Activated naive CD8-positive, alpha-beta T cell treated with anti-CD3 and anti-CD28 coated beads, Interleukin-2, amount 50 U/mL, for 24 hours (primary cell): ENCODE measurements at regions not wholly inside any gene's neighbourhood (a gene's known extent, or its start where the extent isn't known, plus 50 kb on each side); places are given as distances from the start of the nearest gene placed in this dataset.

Experiments used
- ATAC-seq: fragments of 150-1000 bp; cut with Tn5 transposase; one replicate; pipeline ENCODE4 v1.10.0; 2021
- DNase-seq: peaks from one replicate; pipeline ENCODE4 v3.0.0; 2021
- H3K27ac Mint-ChIP-seq: one replicate; pipeline ENCODE4 v1.8.0; 2021; ENCODE audit warnings: mild to moderate bottlenecking, mixed read lengths
- H3K27me3 Mint-ChIP-seq: one replicate; pipeline ENCODE4 v1.8.0; 2021; ENCODE audit warnings: mixed read lengths
- H3K36me3 Mint-ChIP-seq: one replicate; pipeline ENCODE4 v1.8.0; 2021; ENCODE audit warnings: low read depth, mixed read lengths
- H3K4me1 Mint-ChIP-seq: one replicate; pipeline ENCODE4 v1.8.0; 2021; ENCODE audit warnings: mixed read lengths
- H3K4me3 Mint-ChIP-seq: one replicate; pipeline ENCODE4 v1.8.0; 2021; ENCODE audit warnings: mild to moderate bottlenecking, moderate library complexity, mixed read lengths
- H3K9me3 Mint-ChIP-seq: one replicate; pipeline ENCODE4 v1.8.0; 2021; ENCODE audit warnings: mixed read lengths

GRCh38 chr4:110914791-110915190 lies 291.9 kb upstream of the PITX2 start:
- no peak for ATAC-seq
- Mint-ChIP-seq H3K36me3 (no peaks in the 10 kb centered on the region), H3K27ac (no peak overlapping the region), H3K27me3 (no peaks in the 10 kb centered on the region), H3K9me3 (peaks cover 4% of the 10 kb centered on the region), H3K4me3 (no peak overlapping the region), H3K4me1 (no peaks in the 10 kb centered on the region)
- no peak for DNase-seq

DNA sequence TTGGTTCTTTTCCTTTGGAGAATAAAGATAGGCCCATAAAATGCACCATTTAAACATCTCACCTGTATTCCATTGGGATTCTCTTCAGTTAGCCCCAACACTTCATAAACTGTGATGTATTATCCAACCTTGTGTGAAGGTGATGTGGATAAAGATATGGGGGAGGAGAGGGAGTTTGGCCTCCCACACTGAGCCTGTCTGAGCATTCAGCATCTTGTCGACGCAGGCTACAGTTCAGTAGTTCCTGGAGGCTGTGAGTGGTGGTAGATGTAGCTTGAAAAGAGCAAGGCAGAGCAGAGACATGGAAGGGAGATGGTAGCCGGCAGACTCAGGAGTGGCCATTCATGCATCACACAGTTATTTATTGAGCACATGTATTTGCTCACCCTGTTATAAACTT lies 292.4 kb upstream of the PITX2 start:
- Mint-ChIP-seq H3K4me1 (no peaks in the 10 kb centered on the region), H3K27me3 (no peaks in the 10 kb centered on the region), H3K9me3 (peaks cover 4% of the 10 kb centered on the region), H3K27ac (no peak overlapping the region), H3K36me3 (no peaks in the 10 kb centered on the region), H3K4me3 (no peak overlapping the region)
- no peak for ATAC-seq
- no peak for DNase-seq

- Mint-ChIP-seq H3K9me3 (peaks cover 4% of the 10 kb centered on the region), H3K27me3 (no peaks in the 10 kb centered on the region), H3K4me1 (no peaks in the 10 kb centered on the region), H3K36me3 (no peaks in the 10 kb centered on the region), H3K27ac (no peak overlapping the region), H3K4me3 (no peak overlapping the region)
- ATAC-seq (no peak), DNase-seq (no peak)
Observed at GRCh38 chr4:110916505-110916904, 293.6 kb upstream of the PITX2 start.

DNA sequence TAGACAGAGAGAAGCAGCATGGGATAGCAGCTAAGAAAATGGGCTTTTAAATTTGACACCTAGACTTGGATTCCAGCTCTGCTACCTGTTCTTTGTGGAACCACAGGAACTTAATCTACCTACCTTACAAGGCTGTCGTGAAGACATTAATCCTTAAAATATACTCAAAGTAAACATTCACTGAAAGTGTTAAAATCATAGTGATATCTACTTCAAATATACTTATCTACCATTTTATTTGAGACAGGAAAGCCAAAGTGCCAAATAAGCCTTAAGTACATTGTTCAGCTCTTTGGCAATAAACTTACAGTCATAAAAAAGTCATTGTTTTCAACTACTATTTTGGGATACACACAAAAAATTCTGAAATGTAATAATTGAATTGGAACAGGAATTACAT lies 295.0 kb upstream of the PITX2 start:
- no peaks in the 10 kb centered on the region for H3K4me1 Mint-ChIP-seq
- DNase-seq: no peak
- ATAC-seq: no peak
- H3K36me3 Mint-ChIP-seq: no peaks in the 10 kb centered on the region
- H3K4me3 Mint-ChIP-seq: no peak overlapping the region
- H3K27ac Mint-ChIP-seq: no peak overlapping the region
- peaks cover 4% of the 10 kb centered on the region for H3K9me3 Mint-ChIP-seq
- H3K27me3 Mint-ChIP-seq: no peaks in the 10 kb centered on the region

DNA sequence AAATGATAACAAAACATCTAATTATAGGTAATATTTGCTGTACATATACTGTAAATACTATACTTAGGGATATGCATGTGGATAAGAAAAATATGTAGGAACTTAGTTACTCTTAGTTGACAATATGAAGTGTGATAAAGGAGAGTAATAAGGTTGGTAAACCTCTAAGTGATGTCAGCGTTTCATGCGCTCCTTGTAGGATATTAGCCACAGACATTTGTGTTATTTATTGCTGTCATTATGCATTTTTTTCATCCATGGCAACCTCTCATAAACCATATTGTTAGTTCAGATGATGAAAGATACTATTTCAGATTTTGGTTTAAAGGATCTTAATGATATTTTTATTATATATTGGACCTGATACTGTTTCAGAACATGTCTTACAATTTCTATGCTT lies 298.1 kb upstream of the PITX2 start:
- Mint-ChIP-seq H3K4me1 (no peaks in the 10 kb centered on the region), H3K36me3 (no peaks in the 10 kb centered on the region), H3K27me3 (no peaks in the 10 kb centered on the region), H3K9me3 (peaks cover 7% of the 10 kb centered on the region), H3K27ac (no peak overlapping the region), H3K4me3 (no peak overlapping the region)
- no peak for DNase-seq
- no peak for ATAC-seq

- ATAC-seq (no peak), DNase-seq (no peak)
- Mint-ChIP-seq H3K9me3 (peaks cover 7% of the 10 kb centered on the region), H3K4me3 (no peak overlapping the region), H3K4me1 (no peaks in the 10 kb centered on the region), H3K27me3 (no peaks in the 10 kb centered on the region), H3K36me3 (no peaks in the 10 kb centered on the region), H3K27ac (no peak overlapping the region)
Observed at GRCh38 chr4:110924761-110925160, 301.9 kb upstream of the PITX2 start.

- DNase-seq (no peak), ATAC-seq (no peak)
- H3K4me1 Mint-ChIP-seq: no peaks in the 10 kb centered on the region
- no peak overlapping the region for H3K27ac Mint-ChIP-seq
- H3K36me3 Mint-ChIP-seq: no peaks in the 10 kb centered on the region
- peaks cover 7% of the 10 kb centered on the region for H3K9me3 Mint-ChIP-seq
- no peaks in the 10 kb centered on the region for H3K27me3 Mint-ChIP-seq
- H3K4me3 Mint-ChIP-seq: no peak overlapping the region
Observed at GRCh38 chr4:110926841-110927400, 304.0 kb upstream of the PITX2 start.

DNA sequence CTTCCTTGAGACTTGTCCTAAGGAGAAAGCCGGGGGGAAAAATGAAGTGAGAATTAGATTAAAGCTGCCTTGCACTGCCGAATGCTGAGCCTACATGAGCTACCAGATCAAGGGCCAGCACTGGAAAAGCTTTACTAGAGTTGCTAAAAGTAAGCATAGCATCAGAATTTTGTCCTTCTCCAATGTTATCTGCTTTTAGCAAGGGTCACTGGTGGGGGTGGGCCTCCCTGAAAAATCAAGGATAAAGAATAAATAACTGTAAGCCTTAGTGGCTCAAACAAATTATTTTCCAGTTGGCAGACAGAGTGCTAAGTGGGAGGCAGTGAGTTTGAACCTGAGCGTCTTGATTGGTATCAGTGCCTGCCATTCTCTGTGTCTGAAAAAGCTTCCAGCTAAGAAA lies 310.5 kb upstream of the PITX2 start:
- Mint-ChIP-seq H3K9me3 (no peaks in the 10 kb centered on the region), H3K27ac (no peak overlapping the region), H3K4me1 (no peaks in the 10 kb centered on the region), H3K36me3 (no peaks in the 10 kb centered on the region), H3K27me3 (no peaks in the 10 kb centered on the region), H3K4me3 (no peak overlapping the region)
- DNase-seq (no peak), ATAC-seq (no peak)

DNA sequence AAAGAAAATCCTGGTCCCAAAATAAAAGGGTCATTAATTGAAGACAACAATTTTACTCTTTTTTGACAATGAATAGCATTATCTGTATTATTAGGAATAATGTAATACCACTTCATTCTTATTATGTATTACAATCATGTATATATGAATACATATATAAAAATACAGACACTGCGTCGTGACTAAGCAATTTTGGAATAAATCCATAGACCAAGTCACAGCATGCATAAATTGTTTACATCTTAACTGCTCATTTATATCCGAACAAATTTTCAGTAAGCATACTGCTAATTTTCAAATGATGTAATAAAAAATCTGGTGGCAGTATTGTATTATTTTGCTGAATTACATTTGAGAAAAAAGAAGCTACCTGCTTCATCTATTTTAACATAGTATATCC lies 321.6 kb upstream of the PITX2 start:
- H3K4me1 Mint-ChIP-seq: no peaks in the 10 kb centered on the region
- H3K36me3 Mint-ChIP-seq: no peaks in the 10 kb centered on the region
- no peak overlapping the region for H3K4me3 Mint-ChIP-seq

DNA sequence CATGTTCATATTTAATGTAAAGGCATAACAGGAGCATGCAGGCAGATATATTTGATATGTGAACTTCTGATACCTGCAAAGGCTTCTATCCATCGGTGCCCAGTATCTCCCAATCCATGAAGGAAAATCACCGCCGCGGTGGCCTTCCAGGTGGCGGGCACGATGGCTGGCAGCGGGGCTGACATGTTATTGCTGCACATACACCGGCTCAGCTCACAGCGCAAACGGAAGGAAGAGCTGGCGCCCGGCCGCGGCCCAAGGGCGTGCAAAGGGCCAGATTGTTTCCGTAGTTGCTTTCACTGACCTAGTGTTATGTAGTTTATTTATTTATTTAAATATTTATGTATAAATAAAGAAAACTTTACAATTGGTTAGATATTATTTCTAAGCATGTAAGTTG lies 322.7 kb upstream of the PITX2 start:
- no peak for ATAC-seq
- Mint-ChIP-seq H3K36me3 (no peaks in the 10 kb centered on the region), H3K4me1 (no peaks in the 10 kb centered on the region), H3K9me3 (no peaks in the 10 kb centered on the region), H3K27ac (no peak overlapping the region), H3K27me3 (no peaks in the 10 kb centered on the region), H3K4me3 (no peak overlapping the region)
- no peak for DNase-seq

More for the DNA sequence above, 321.6 kb upstream of the PITX2 start:
- ATAC-seq (no peak), DNase-seq (no peak)
- Mint-ChIP-seq H3K27me3 (no peaks in the 10 kb centered on the region), H3K27ac (no peak overlapping the region), H3K9me3 (peaks cover 3% of the 10 kb centered on the region)

- Mint-ChIP-seq H3K27me3 (no peaks in the 10 kb centered on the region), H3K9me3 (no peaks in the 10 kb centered on the region), H3K4me3 (no peak overlapping the region), H3K36me3 (no peaks in the 10 kb centered on the region), H3K4me1 (no peaks in the 10 kb centered on the region), H3K27ac (no peak overlapping the region)
- ATAC-seq (no peak), DNase-seq (no peak)
Observed at GRCh38 chr4:110949542-110949941, 326.7 kb upstream of the PITX2 start.

- Mint-ChIP-seq H3K27ac (no peak overlapping the region), H3K27me3 (no peaks in the 10 kb centered on the region), H3K4me1 (no peaks in the 10 kb centered on the region), H3K36me3 (no peaks in the 10 kb centered on the region), H3K9me3 (no peaks in the 10 kb centered on the region), H3K4me3 (no peak overlapping the region)
- DNase-seq (no peak), ATAC-seq (no peak)
Observed at GRCh38 chr4:110950731-110951130, 327.9 kb upstream of the PITX2 start.

- ATAC-seq: no peak
Observed at GRCh38 chr4:110953191-110953590, 330.3 kb upstream of the PITX2 start.

GRCh38 chr4:110953898-110954297 lies 331.0 kb upstream of the PITX2 start:
- no peaks in the 10 kb centered on the region for H3K27me3 Mint-ChIP-seq
- H3K4me1 Mint-ChIP-seq: no peaks in the 10 kb centered on the region
- H3K36me3 Mint-ChIP-seq: no peaks in the 10 kb centered on the region
- H3K4me3 Mint-ChIP-seq: no peak overlapping the region
- ATAC-seq (no peak), DNase-seq (no peak)
- H3K9me3 Mint-ChIP-seq: no peaks in the 10 kb centered on the region
- H3K27ac Mint-ChIP-seq: no peak overlapping the region

More at GRCh38 chr4:110953191-110953590, 330.3 kb upstream of the PITX2 start:
- no peak for DNase-seq
- Mint-ChIP-seq H3K27me3 (no peaks in the 10 kb centered on the region), H3K4me3 (no peak overlapping the region), H3K4me1 (no peaks in the 10 kb centered on the region), H3K9me3 (no peaks in the 10 kb centered on the region), H3K36me3 (no peaks in the 10 kb centered on the region), H3K27ac (no peak overlapping the region)

- no peak overlapping the region for H3K4me3 Mint-ChIP-seq
- H3K4me1 Mint-ChIP-seq: no peaks in the 10 kb centered on the region
- no peak for DNase-seq
- no peak overlapping the region for H3K27ac Mint-ChIP-seq
- no peak for ATAC-seq
- no peaks in the 10 kb centered on the region for H3K36me3 Mint-ChIP-seq
- no peaks in the 10 kb centered on the region for H3K9me3 Mint-ChIP-seq
- H3K27me3 Mint-ChIP-seq: no peaks in the 10 kb centered on the region
Observed at GRCh38 chr4:110955748-110956147, 332.9 kb upstream of the PITX2 start.

GRCh38 chr4:110959041-110959643 lies 336.3 kb upstream of the PITX2 start:
- ATAC-seq (no peak), DNase-seq (no peak)
- no peaks in the 10 kb centered on the region for H3K27me3 Mint-ChIP-seq
- H3K9me3 Mint-ChIP-seq: no peaks in the 10 kb centered on the region
- no peak overlapping the region for H3K4me3 Mint-ChIP-seq
- no peak overlapping the region for H3K27ac Mint-ChIP-seq
- H3K36me3 Mint-ChIP-seq: no peaks in the 10 kb centered on the region
- H3K4me1 Mint-ChIP-seq: no peaks in the 10 kb centered on the region
